SK-N-MC (cell line): ENCODE measurements at regions not wholly inside any gene's neighbourhood (a gene's known extent, or its start where the extent isn't known, plus 50 kb on each side); places are given as distances from the start of the nearest gene placed in this dataset.

Experiments used
- EZH2 ChIP-seq: fragments of 200-600 bp; sonication (generic); IDR thresholded peaks from one replicate; pipeline ENCODE4 v1.6.1; 2017; ENCODE audit warnings: antibody characterized with exemption
- FOXP2 ChIP-seq: optimal IDR thresholded peaks from 2 replicates; pipeline ENCODE3; 2011; ENCODE audit warnings: mild to moderate bottlenecking, moderate library complexity; ENCODE audit not compliant: insufficient read depth; ENCODE audit errors: extremely low read length, control extremely low read depth
- POLR2AphosphoS5 ChIP-seq: IDR thresholded peaks from 2 replicates; pipeline ENCODE4 v1.6.1; 2012; ENCODE audit warnings: mild to moderate bottlenecking, low read depth, low read length, borderline replicate concordance

GRCh38 chr16:31780342-31780741 lies 93.3 kb upstream of the ZNF267 start:
- TF ChIP-seq POLR2AphosphoS5 (no peak), EZH2 (no peak), FOXP2 (no peak)
